B cell (primary cell): ENCODE measurements at regions not wholly inside any gene's neighbourhood (a gene's known extent, or its start where the extent isn't known, plus 50 kb on each side); places are given as distances from the start of the nearest gene placed in this dataset.

Source experiments
- ATAC-seq: fragments of 200-7000 bp; cut with Tn5 transposase; one replicate; pipeline ENCODE4 v1.10.0; 2021; ENCODE audit warnings: low read depth, mild to moderate bottlenecking, moderate number of reproducible peaks, moderate library complexity
- CTCF ChIA-PET: fragments of 350-600 bp; sonication (Branson Sonifier 250); formaldehyde crosslinking; loops from one replicate; lab custom pipeline; 2021; ENCODE audit warnings: antibody characterized with exemption, inconsistent platforms; lab: Charles Lee
- POLR2A ChIA-PET: fragments of 350-600 bp; sonication (Branson Sonifier 250); formaldehyde crosslinking; loops from one replicate; lab custom pipeline; 2021; ENCODE audit warnings: antibody characterized with exemption; lab: Charles Lee
- DNase-seq: peaks from one replicate; pipeline ENCODE4 v3.0.0; 2013
- H2AFZ ChIP-seq: 2 replicates; pipeline ENCODE4 v1.6.1; 2012; ENCODE audit warnings: mild to moderate bottlenecking, low read depth, low read length; ENCODE audit not compliant: insufficient read depth, poor library complexity, severe bottlenecking
- H3K27ac ChIP-seq, 2 donors: 1 replicate in 1 of 2; 2 replicates in 1 of 2; pipeline ENCODE4 v1.5.1; 2012 to 2013; ENCODE audit warnings: low read length in 2 of 2, mild to moderate bottlenecking in 2 of 2, moderate library complexity in 1 of 2
- H3K27me3 ChIP-seq, 4 experiments: fragments of 200-600 bp in 1 of 4; sonication (generic) in 1 of 4; replicated peaks in 1 of 4; 1 replicate in 2 of 4; 2 replicates in 2 of 4; pipeline versions ENCODE4 v1.6.1 to v1.7.0; 2013 to 2016; ENCODE audit warnings: low read length in 3 of 4, mild to moderate bottlenecking in 2 of 4, mixed read lengths in 1 of 4, moderate library complexity in 1 of 4; ENCODE audit not compliant: insufficient read depth in 4 of 4, control insufficient read depth in 3 of 4; ENCODE audit errors: control extremely low read depth in 1 of 4
- H3K36me3 ChIP-seq, 2 experiments: replicated peaks in 1 of 2; 1 replicate in 1 of 2; 2 replicates in 1 of 2; pipeline versions ENCODE4 v1.6.1 to v1.7.1; 2013; ENCODE audit warnings: low read length in 1 of 2; ENCODE audit not compliant: insufficient read depth in 2 of 2, control insufficient read depth in 1 of 2; ENCODE audit errors: control extremely low read depth in 1 of 2, extremely low read depth in 1 of 2
- H3K4me1 ChIP-seq, 2 donors: fragments of 200-600 bp in 1 of 2; sonication (generic) in 1 of 2; 1 replicate in 1 of 2; 2 replicates in 1 of 2; pipeline versions ENCODE4 v1.5.1 to v1.6.1; 2013 to 2017; ENCODE audit warnings: low read length in 2 of 2; ENCODE audit not compliant: control insufficient read depth in 2 of 2, insufficient read depth in 2 of 2
- H3K4me2 ChIP-seq: replicated peaks from 2 replicates; pipeline ENCODE3; 2012; ENCODE audit warnings: mild to moderate bottlenecking, low read depth, low read length; ENCODE audit not compliant: poor library complexity, severe bottlenecking
- H3K4me3 ChIP-seq, 5 experiments: fragments of 200-600 bp in 1 of 5; sonication (generic) in 1 of 5; 1 replicate in 3 of 5; 2 replicates in 2 of 5; pipeline versions ENCODE4 v1.5.1 to v1.7.0; 2011 to 2016; ENCODE audit warnings: low read length in 4 of 5, mild to moderate bottlenecking in 4 of 5, low read depth in 2 of 5, control low read depth in 1 of 5, moderate library complexity in 1 of 5; ENCODE audit not compliant: insufficient read depth in 1 of 5; ENCODE audit errors: control extremely low read depth in 1 of 5, extremely low read depth in 1 of 5
- H3K79me2 ChIP-seq: fragments of 200-600 bp; sonication (generic); one replicate; pipeline ENCODE4 v1.6.0; 2016; ENCODE audit warnings: low read length; ENCODE audit not compliant: control insufficient read depth, insufficient read depth
- H3K9ac ChIP-seq: fragments of 200-600 bp; sonication (generic); 2 replicates; pipeline ENCODE4 v1.6.1; 2017; ENCODE audit warnings: mild to moderate bottlenecking, low read length, moderate library complexity
- H3K9me3 ChIP-seq, 3 donors: one replicate each; pipeline versions ENCODE4 v1.6.1 to v1.7.1; 2013; ENCODE audit warnings: low read length in 2 of 3; ENCODE audit not compliant: control insufficient read depth in 2 of 3, insufficient read depth in 1 of 3; ENCODE audit errors: control extremely low read depth in 1 of 3
- H4K20me1 ChIP-seq: 2 replicates; pipeline ENCODE4 v1.6.0; 2012; ENCODE audit warnings: mild to moderate bottlenecking, low read length; ENCODE audit not compliant: insufficient read depth, control insufficient read depth, poor library complexity, severe bottlenecking
- H3K27ac Mint-ChIP-seq: one replicate; pipeline ENCODE4 v1.8.0; 2021; ENCODE audit warnings: mixed read lengths
- H3K27me3 Mint-ChIP-seq: one replicate; pipeline ENCODE4 v1.8.0; 2021; ENCODE audit warnings: mixed read lengths
- H3K4me1 Mint-ChIP-seq: one replicate; pipeline ENCODE4 v1.8.0; 2021; ENCODE audit warnings: mixed read lengths
- H3K4me3 Mint-ChIP-seq: one replicate; pipeline ENCODE4 v1.8.0; 2021; ENCODE audit warnings: mixed read lengths
- H3K9me3 Mint-ChIP-seq: one replicate; pipeline ENCODE4 v1.8.0; 2022; ENCODE audit warnings: mixed read lengths; ENCODE audit not compliant: insufficient read depth
- CTCF ChIP-seq: fragments of 200-600 bp; IDR thresholded peaks from one replicate; pipeline ENCODE4 v1.8.0; 2022; ENCODE audit warnings: antibody characterized with exemption, mild to moderate bottlenecking
- EZH2 ChIP-seq: IDR thresholded peaks from 2 replicates; pipeline ENCODE4 v1.6.1; 2012; ENCODE audit warnings: borderline replicate concordance, low read depth, mild to moderate bottlenecking, moderate library complexity, low read length; ENCODE audit not compliant: insufficient read depth, poor library complexity, severe bottlenecking
- WGBS: methylation state at CpG from one replicate; pipeline ENCODE4 v1.1.5; 2013; ENCODE audit warnings: missing lambda C conversion rate; ENCODE audit not compliant: insufficient coverage; 5-methylcytosine and 5-hydroxymethylcytosine counted together
- intact Hi-C: fragments of 100-400 bp; cut with micrococcal nuclease; formaldehyde crosslinking; loops from one replicate; pipeline ENCODE4 v1.10.0; 2022

- no peaks in the 10 kb centered on the region for H3K79me2 ChIP-seq
- no peaks in the 10 kb centered on the region for H3K27me3 ChIP-seq
- H3K9me3 ChIP-seq: peaks cover 0 to 10% (median 0%) of the 10 kb centered on the region in 3 donors
- TF ChIP-seq CTCF (no peak), EZH2 (no peak)
- no peaks in the 10 kb centered on the region for H3K4me1 Mint-ChIP-seq
- H3K9ac ChIP-seq: no peak overlapping the region
- no peaks in the 10 kb centered on the region for H3K27me3 Mint-ChIP-seq
- POLR2A ChIA-PET: no interaction called here
- H3K4me3 ChIP-seq: no peak overlapping the region
- H3K4me1 ChIP-seq: no peaks in the 10 kb centered on the region
- CTCF ChIA-PET: no interaction called here
- no peak overlapping the region for H3K4me2 ChIP-seq
- WGBS: 90% methylated on average over 3 of the region's 3 CpGs
- no peaks in the 10 kb centered on the region for H3K36me3 ChIP-seq
- H3K4me3 Mint-ChIP-seq: no peak overlapping the region
- H3K27ac Mint-ChIP-seq: no peak overlapping the region
- H2AFZ ChIP-seq: no peak overlapping the region
- intact Hi-C loops: no loop called here
- no peaks in the 10 kb centered on the region for H4K20me1 ChIP-seq
- peaks cover 3% of the 10 kb centered on the region for H3K9me3 Mint-ChIP-seq
- no peak overlapping the region for H3K27ac ChIP-seq
- no peak for ATAC-seq
- DNase-seq: no peak
Observed at GRCh38 chr19:30853036-30853435, 480.9 kb downstream of the ZNF536 start.

GRCh38 chr19:30852168-30852567 lies 480.0 kb downstream of the ZNF536 start:
- Histone ChIP-seq H3K9ac (no peak overlapping the region), H2AFZ (no peak overlapping the region), H3K4me3 (no peak overlapping the region), H3K4me1 (no peaks in the 10 kb centered on the region), H3K27ac (no peak overlapping the region), H3K9me3 (peaks cover 0 to 9% (median 0%) of the 10 kb centered on the region in 3 donors), H3K36me3 (no peaks in the 10 kb centered on the region), H3K27me3 (no peaks in the 10 kb centered on the region), H3K79me2 (no peaks in the 10 kb centered on the region), H4K20me1 (no peaks in the 10 kb centered on the region), H3K4me2 (no peak overlapping the region)
- WGBS: 97% methylated on average over 9 of the region's 10 CpGs
- H3K9me3 Mint-ChIP-seq: peaks cover 3% of the 10 kb centered on the region
- no peaks in the 10 kb centered on the region for H3K27me3 Mint-ChIP-seq
- no peak for ATAC-seq
- H3K4me3 Mint-ChIP-seq: no peak overlapping the region
- intact Hi-C loops: no loop called here
- H3K27ac Mint-ChIP-seq: no peak overlapping the region
- CTCF ChIA-PET: no interaction called here
- no peaks in the 10 kb centered on the region for H3K4me1 Mint-ChIP-seq
- POLR2A ChIA-PET: no interaction called here
- TF ChIP-seq CTCF (no peak), EZH2 (no peak)
- DNase-seq: no peak
